T-helper 1 cell (primary cell): ENCODE measurements at regions not wholly inside any gene's neighbourhood (a gene's known extent, or its start where the extent isn't known, plus 50 kb on each side); places are given as distances from the start of the nearest gene placed in this dataset.
"Not testable (repeated sequence)": the region's sequence is repeated elsewhere in the genome, so short reads cannot be mapped to it uniquely, and the experiment has no call there.

ENCODE experiments used
- DNase-seq, 5 donors: peaks; one replicate each; pipeline ENCODE4 v3.0.0-alpha.2; 2012 to 2020

- DNase-seq, result not testable (repeated sequence)
Observed at GRCh38 chr19:28611227-28611914, 601.6 kb downstream of the UQCRFS1 start.

- DNase-seq, result no peak
Observed at GRCh38 chr19:28610731-28611130, 602.2 kb downstream of the UQCRFS1 start.

- no peak for DNase-seq
Observed at GRCh38 chr19:28609944-28610343, 603.0 kb downstream of the UQCRFS1 start.

- DNase-seq, result no peak
Observed at GRCh38 chr19:28609091-28609755, 603.7 kb downstream of the UQCRFS1 start.

- no peak for DNase-seq
Observed at GRCh38 chr19:28608292-28608691, 604.7 kb downstream of the UQCRFS1 start.

GRCh38 chr19:28607066-28607583 is 605.8 kb downstream of the UQCRFS1 start:
- DNase-seq, result no peak

- no peak for DNase-seq
Observed at GRCh38 chr19:28606269-28607032, 606.5 kb downstream of the UQCRFS1 start.

GRCh38 chr19:28605501-28606268 is 607.3 kb downstream of the UQCRFS1 start:
- DNase-seq, result no peak

- no peak for DNase-seq
Observed at GRCh38 chr19:28603453-28603852, 609.5 kb downstream of the UQCRFS1 start.

GRCh38 chr19:28602675-28603298 is 610.2 kb downstream of the UQCRFS1 start:
- DNase-seq, result no peak

- DNase-seq, result no peak
Observed at GRCh38 chr19:28601723-28602440, 611.1 kb downstream of the UQCRFS1 start.

GRCh38 chr19:28598861-28599260 is 614.1 kb downstream of the UQCRFS1 start:
- no peak for DNase-seq

GRCh38 chr19:28596561-28597071 is 616.3 kb downstream of the UQCRFS1 start:
- no peak for DNase-seq

GRCh38 chr19:28595722-28596480 is 617.0 kb downstream of the UQCRFS1 start:
- DNase-seq, result no peak

- no peak for DNase-seq
Observed at GRCh38 chr19:28594737-28595136, 618.2 kb downstream of the UQCRFS1 start.

GRCh38 chr19:28589991-28590411 is 623.0 kb downstream of the UQCRFS1 start:
- DNase-seq, result not testable (repeated sequence)

GRCh38 chr19:28586474-28586873 is 626.5 kb downstream of the UQCRFS1 start:
- DNase-seq, result no peak

GRCh38 chr19:28585796-28586195 is 627.2 kb downstream of the UQCRFS1 start:
- DNase-seq, result no peak

GRCh38 chr19:28583713-28584112 is 629.2 kb downstream of the UQCRFS1 start:
- no peak for DNase-seq

- DNase-seq, result no peak
Observed at GRCh38 chr19:28583242-28583641, 629.7 kb downstream of the UQCRFS1 start.
